ENCODE measurements at regions not wholly inside any gene's neighbourhood (a gene's known extent, or its start where the extent isn't known, plus 50 kb on each side); places are given as distances from the start of the nearest gene placed in this dataset.

GRCh38 chr5:107216587-107216986 lies 454.1 kb downstream of the EFNA5 start:
- ATAC-seq (no peak), DNase-seq (no peak)

- no peak for DNase-seq
- no peak for ATAC-seq
Observed at GRCh38 chr5:107215611-107216010, 455.1 kb downstream of the EFNA5 start.

GRCh38 chr5:107213025-107213424 lies 457.7 kb downstream of the EFNA5 start:
- no peak for ATAC-seq
- DNase-seq, result no peak

- DNase-seq (no peak), ATAC-seq (no peak)
Observed at GRCh38 chr5:107211630-107212029, 459.1 kb downstream of the EFNA5 start.

- no peak for DNase-seq
- no peak for ATAC-seq
Observed at GRCh38 chr5:107208867-107209266, 461.9 kb downstream of the EFNA5 start.

- ATAC-seq (no peak), DNase-seq (no peak)
Observed at GRCh38 chr5:107204413-107204812, 466.3 kb downstream of the EFNA5 start.

GRCh38 chr5:107203243-107203642 lies 467.5 kb downstream of the EFNA5 start:
- no peak for DNase-seq
- ATAC-seq, result no peak

GRCh38 chr5:107199756-107200155 lies 471.0 kb downstream of the EFNA5 start:
- no peak for ATAC-seq
- DNase-seq, result no peak

- no peak for DNase-seq
- no peak for ATAC-seq
Observed at GRCh38 chr5:107196500-107197059, 474.2 kb downstream of the EFNA5 start.

- no peak for DNase-seq
- no peak for ATAC-seq
Observed at GRCh38 chr5:107195890-107196395, 474.8 kb downstream of the EFNA5 start.

- ATAC-seq (no peak), DNase-seq (no peak)
Observed at GRCh38 chr5:107184871-107185270, 485.9 kb downstream of the EFNA5 start.

- no peak for ATAC-seq
- no peak for DNase-seq
Observed at GRCh38 chr5:107184066-107184465, 486.7 kb downstream of the EFNA5 start.

GRCh38 chr5:107170620-107171019 lies 500.1 kb downstream of the EFNA5 start:
- no peak for ATAC-seq
- no peak for DNase-seq

GRCh38 chr5:107169867-107170266 lies 500.9 kb downstream of the EFNA5 start:
- ATAC-seq, result no peak
- no peak for DNase-seq

GRCh38 chr5:107168848-107169752 lies 501.6 kb downstream of the EFNA5 start:
- ATAC-seq (no peak), DNase-seq (no peak)

GRCh38 chr5:107168086-107168485 lies 502.7 kb downstream of the EFNA5 start:
- DNase-seq (no peak), ATAC-seq (no peak)

GRCh38 chr5:107165296-107165695 lies 505.4 kb downstream of the EFNA5 start:
- ATAC-seq, result no peak
- no peak for DNase-seq

GRCh38 chr5:107157809-107158208 lies 512.9 kb downstream of the EFNA5 start:
- DNase-seq (no peak), ATAC-seq (no peak)

- DNase-seq, result no peak
- ATAC-seq, result no peak
Observed at GRCh38 chr5:107155707-107156106, 515.0 kb downstream of the EFNA5 start.

GRCh38 chr5:107154593-107154992 lies 516.1 kb downstream of the EFNA5 start:
- no peak for ATAC-seq
- no peak for DNase-seq

- DNase-seq, result no peak
- ATAC-seq, result no peak
Observed at GRCh38 chr5:107153283-107153682, 517.5 kb downstream of the EFNA5 start.

- ATAC-seq, result no peak
- no peak for DNase-seq
Observed at GRCh38 chr5:107149243-107150005, 521.3 kb downstream of the EFNA5 start.

- DNase-seq (no peak), ATAC-seq (no peak)
Observed at GRCh38 chr5:107147589-107147988, 523.1 kb downstream of the EFNA5 start.
